ENCODE measurements at regions not wholly inside any gene's neighbourhood (a gene's known extent, or its start where the extent isn't known, plus 50 kb on each side); places are given as distances from the start of the nearest gene placed in this dataset.

- TF ChIP-seq TEAD4 (IDR thresholded peaks at IDR 0.05; ENCODE audit: borderline replicate concordance, insufficient read depth) (no peak), RXRA (IDR thresholded peaks at IDR 0.05; ENCODE audit: borderline replicate concordance, low read depth) (no peak), ZBTB33 (IDR thresholded peaks at IDR 0.05; ENCODE audit: borderline replicate concordance, low read depth) (no peak), CTCF (IDR thresholded peaks at IDR 0.05) (no peak), TAF1 (IDR thresholded peaks at IDR 0.05; ENCODE audit: borderline replicate concordance, low read depth, low read length) (no peak), RFX5 (IDR thresholded peaks at IDR 0.05; ENCODE audit: low read length) (no peak), FOXM1 (IDR thresholded peaks at IDR 0.05; ENCODE audit: low read depth) (no peak), YY1 (IDR thresholded peaks at IDR 0.05; ENCODE audit: low read depth) (no peak), EZH2phosphoT487 (IDR thresholded peaks at IDR 0.05; ENCODE audit: borderline replicate concordance, low read depth) (no peak), REST (IDR thresholded peaks at IDR 0.05; ENCODE audit: low read depth, low read length) (no peak), RAD21 (IDR thresholded peaks at IDR 0.05; ENCODE audit: low read length) (no peak), EP300 (IDR thresholded peaks at IDR 0.05; ENCODE audit: borderline replicate concordance in 1 of 2, low read depth in 1 of 2, low read length in 1 of 2) (no peak)
Measured at GRCh38 chr5:30937070-30937469, 256.4 kb upstream of the CDH6 start.

Measured in SK-N-SH (cell line).